GM12875 (cell line): ENCODE measurements at regions not wholly inside any gene's neighbourhood (a gene's known extent, or its start where the extent isn't known, plus 50 kb on each side); places are given as distances from the start of the nearest gene placed in this dataset.

Experiments used
- H3K4me3 ChIP-seq: one replicate; pipeline ENCODE4 v1.5.1; 2011; ENCODE audit warnings: low read depth, low read length, control low read depth
- TF ChIP-seq, protein P1 (sequence below): IDR thresholded peaks from 2 replicates; pipeline ENCODE4 v1.5.1; 2011; ENCODE audit warnings: low read depth, mild to moderate bottlenecking, control low read depth, inconsistent platforms, low read length, moderate library complexity, borderline replicate concordance; ENCODE audit not compliant: insufficient read depth

DNA sequence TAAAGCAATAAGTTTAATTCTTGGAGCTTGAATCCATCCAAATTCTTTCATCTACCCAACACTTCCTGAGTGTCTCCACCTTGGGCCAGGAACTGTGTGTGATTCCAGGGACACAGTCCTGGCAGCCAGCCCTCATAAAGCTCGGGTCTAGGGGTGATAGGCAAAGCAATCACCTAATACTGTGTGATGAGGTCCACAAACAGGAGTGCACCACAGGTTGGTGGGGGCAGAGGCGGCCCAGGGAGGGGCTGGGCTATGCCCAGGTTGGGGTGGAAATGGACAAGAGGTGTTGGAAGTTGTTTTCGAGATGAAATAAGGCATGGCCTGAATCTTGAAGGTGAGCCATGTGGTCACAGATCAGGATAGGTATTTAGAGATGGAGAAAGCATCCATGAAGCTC, 133.9 kb upstream of the PTCH1 start:
- no peak overlapping the region for H3K4me3 ChIP-seq
- TF ChIP-seq, protein P1, sequence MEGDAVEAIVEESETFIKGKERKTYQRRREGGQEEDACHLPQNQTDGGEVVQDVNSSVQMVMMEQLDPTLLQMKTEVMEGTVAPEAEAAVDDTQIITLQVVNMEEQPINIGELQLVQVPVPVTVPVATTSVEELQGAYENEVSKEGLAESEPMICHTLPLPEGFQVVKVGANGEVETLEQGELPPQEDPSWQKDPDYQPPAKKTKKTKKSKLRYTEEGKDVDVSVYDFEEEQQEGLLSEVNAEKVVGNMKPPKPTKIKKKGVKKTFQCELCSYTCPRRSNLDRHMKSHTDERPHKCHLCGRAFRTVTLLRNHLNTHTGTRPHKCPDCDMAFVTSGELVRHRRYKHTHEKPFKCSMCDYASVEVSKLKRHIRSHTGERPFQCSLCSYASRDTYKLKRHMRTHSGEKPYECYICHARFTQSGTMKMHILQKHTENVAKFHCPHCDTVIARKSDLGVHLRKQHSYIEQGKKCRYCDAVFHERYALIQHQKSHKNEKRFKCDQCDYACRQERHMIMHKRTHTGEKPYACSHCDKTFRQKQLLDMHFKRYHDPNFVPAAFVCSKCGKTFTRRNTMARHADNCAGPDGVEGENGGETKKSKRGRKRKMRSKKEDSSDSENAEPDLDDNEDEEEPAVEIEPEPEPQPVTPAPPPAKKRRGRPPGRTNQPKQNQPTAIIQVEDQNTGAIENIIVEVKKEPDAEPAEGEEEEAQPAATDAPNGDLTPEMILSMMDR: no peak

DNA sequence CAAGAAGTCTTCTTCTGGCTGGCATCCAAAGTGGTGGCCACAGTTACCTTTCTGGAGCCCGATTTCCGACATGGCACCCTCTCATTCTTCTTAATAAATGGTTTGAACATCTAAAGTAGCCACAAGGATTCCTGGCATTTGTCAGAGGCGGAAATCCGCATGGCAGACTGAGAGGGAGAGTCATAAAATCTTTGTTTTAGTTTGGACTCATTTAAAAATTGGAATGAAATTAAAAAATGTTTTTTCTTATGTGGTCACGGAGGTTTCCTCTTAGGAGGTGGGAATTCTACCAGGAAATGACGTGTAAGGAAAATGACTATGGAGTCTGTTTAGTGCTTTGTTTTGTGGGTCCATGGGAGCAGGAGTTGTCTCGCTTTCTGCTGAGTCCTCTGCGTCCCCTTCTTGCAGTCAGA, 133.0 kb upstream of the PTCH1 start:
- no peak overlapping the region for H3K4me3 ChIP-seq

DNA sequence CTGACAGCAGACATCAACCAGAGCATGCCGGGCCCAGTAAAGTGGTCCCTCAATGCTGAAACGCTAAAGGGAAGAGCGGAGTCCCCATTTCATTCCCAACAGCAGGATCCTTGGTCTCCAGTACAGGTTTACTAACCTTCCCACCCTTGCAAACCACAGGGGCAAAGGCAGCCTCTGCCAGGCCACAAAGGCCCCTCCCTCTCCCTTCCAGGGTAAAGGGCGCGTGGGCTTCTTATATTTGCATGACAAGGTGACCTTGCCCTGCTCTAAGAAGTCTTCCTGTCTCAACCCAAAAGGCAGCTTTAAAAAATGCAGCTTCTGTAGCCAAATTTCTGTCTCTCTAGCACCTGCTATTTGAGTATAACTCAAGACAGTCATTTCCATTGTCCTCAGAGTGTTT, 131.5 kb upstream of the PTCH1 start:
- TF ChIP-seq, protein P1: no peak
- no peak overlapping the region for H3K4me3 ChIP-seq

More for the DNA sequence above, 133.0 kb upstream of the PTCH1 start:
- TF ChIP-seq, protein P1: no peak

DNA sequence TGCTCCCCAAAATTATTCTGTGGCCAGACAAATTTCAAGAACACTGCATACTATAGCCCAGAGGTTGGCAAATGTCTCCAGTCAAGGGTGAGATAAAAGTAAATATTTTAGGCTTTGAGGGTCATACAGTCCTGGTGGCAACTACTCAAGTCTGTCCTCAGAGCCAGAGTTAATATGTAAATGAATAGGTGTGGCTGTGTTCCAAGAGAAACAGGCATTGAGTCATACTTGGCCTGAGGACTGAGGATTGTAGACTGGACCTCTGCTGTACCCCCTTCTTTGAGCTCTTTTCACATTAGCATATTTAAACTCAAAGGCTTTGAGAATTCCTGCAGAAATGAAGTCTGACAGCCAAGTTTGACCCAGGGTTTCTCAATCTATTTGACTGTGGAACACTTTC, 129.2 kb upstream of the PTCH1 start:
- no peak overlapping the region for H3K4me3 ChIP-seq
- TF ChIP-seq, protein P1: no peak

DNA sequence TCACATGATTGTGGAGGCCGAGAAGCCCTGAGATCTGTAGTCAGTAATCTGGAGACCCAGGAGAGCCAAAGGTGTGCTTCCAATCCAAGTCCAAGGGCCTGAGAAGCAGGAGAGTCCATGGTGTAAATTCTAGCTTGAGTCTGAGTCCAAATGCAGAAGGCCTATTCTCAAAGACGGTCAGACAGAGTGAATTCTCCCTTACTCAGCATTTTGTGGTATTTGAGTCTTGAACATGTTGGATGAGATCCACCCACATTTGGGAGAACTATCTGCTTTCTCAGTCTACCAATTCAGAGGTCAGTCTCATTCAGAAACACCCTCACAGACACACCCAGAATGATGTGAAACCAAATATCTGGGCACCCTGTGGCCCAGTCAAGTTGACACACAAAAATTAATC, 128.8 kb upstream of the PTCH1 start:
- H3K4me3 ChIP-seq: no peak overlapping the region
- TF ChIP-seq, protein P1: no peak

DNA sequence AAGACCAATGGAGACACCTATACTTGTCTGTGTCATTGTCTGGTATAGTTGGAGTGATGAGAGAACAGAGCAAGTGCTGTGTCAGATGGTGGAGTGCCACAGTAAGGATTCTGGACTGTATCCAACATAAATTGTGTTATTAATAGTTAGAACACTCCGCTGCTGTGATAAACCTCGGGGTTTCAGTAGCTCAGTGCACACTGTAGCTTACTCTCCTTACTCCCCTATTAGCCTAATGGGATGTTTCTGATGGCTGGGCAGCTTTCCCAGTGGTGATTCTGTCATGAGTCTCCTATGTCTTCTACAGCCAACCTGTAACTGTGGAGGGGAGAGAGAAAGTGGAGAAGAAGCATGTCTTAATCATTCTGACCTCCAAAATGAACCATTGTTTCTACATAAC, 127.6 kb upstream of the PTCH1 start:
- TF ChIP-seq, protein P1: no peak
- no peak overlapping the region for H3K4me3 ChIP-seq

DNA sequence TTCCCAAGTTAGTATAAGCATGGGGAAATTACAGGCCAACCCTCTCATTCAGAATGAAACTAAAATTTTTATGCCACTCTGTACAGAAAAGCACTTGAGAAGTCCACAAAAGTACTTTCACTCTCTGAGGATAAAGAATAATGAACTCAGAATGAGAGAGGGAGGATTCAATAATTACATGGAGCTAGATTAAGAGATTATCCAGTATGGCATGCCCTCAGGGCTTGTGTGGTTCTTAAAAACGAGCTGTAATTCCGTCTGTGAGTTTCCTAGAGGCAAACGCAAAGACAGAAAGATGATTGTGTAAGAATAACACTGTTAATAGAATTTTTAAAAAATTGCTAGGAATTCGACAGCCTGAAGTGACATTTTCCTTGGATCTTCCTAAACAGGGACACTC, 126.8 kb upstream of the PTCH1 start:
- H3K4me3 ChIP-seq: no peak overlapping the region
- TF ChIP-seq, protein P1: no peak
